Limb (tissue), 2 donors: ENCODE measurements at regions not wholly inside any gene's neighbourhood (a gene's known extent, or its start where the extent isn't known, plus 50 kb on each side); places are given as distances from the start of the nearest gene placed in this dataset.
"Not testable (repeated sequence)": the region's sequence is repeated elsewhere in the genome, so short reads cannot be mapped to it uniquely, and the experiment has no call there.

Experiments used
- DNase-seq, 2 donors: peaks; one replicate each; pipeline ENCODE4 v3.0.0-alpha.2; 2016; ENCODE audit errors: extremely low spot score in 2 of 2

DNA sequence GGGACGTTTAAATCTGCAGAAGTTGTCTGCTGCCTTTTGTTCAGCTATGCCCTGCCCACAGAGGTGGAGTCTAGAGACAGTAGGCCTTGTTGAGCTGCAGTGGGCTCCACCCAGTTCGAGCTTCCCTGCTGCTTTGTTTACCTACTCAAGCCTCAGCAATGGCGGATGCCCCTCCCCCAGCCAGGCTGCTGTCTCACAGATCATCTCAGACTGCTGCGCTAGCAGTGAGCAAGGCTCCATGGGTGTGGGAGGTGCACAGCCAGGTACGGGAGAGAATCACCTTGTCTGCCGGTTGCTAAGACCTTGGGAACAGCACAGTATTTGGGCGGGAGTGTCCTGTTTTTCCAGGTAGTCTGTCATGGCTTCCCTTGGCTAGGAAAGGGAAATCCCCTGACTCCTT is 114.3 kb upstream of the PALM2AKAP2 start:
- not testable (repeated sequence) for DNase-seq

GRCh38 chr9:109681301-109681700 is 98.7 kb upstream of the PALM2AKAP2 start:
- no peak for DNase-seq

GRCh38 chr9:109682227-109682626 is 97.8 kb upstream of the PALM2AKAP2 start:
- DNase-seq: no peak

- no peak for DNase-seq
Observed at GRCh38 chr9:109683521-109683920, 96.5 kb upstream of the PALM2AKAP2 start.

DNA sequence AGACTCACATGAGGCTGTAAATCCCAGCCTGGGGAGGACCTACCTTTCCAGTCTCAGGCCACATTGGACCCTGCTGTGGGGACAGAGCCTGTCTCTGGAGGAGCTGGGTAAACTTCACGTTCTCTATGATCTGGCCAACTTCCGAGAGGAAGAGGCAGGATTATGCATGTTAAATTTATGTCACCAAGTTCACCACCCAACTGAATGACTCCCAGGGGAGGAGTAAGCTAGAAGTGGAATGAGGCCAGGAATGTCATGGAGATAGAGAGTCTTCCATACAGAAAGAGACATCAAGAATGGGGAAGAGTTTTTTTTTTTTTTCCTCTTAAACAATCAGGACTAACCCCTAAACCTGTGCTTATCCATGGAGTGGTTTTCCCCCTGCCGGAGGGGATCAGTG is 90.3 kb upstream of the PALM2AKAP2 start:
- no peak for DNase-seq

DNA sequence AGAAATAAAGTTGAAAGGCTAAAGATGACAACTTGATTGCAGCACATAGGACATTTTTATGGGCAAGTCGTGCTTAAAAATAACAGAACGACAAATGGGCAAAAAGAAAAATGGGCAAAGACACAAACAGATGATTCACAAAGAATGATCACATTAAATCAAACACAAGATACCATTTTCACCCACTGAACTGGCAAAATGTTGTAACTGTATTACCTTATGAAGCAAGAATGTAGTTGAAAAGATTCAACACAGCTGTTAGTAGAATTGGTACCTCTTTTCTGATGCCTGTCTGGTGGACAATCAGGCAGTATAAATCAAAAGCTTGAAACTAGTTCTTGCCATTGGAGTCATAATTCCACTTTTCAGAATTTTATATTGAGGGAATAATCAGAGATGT is 81.0 kb upstream of the PALM2AKAP2 start:
- DNase-seq: no peak

- DNase-seq: no peak
Observed at GRCh38 chr9:109704546-109704945, 75.5 kb upstream of the PALM2AKAP2 start.

DNA sequence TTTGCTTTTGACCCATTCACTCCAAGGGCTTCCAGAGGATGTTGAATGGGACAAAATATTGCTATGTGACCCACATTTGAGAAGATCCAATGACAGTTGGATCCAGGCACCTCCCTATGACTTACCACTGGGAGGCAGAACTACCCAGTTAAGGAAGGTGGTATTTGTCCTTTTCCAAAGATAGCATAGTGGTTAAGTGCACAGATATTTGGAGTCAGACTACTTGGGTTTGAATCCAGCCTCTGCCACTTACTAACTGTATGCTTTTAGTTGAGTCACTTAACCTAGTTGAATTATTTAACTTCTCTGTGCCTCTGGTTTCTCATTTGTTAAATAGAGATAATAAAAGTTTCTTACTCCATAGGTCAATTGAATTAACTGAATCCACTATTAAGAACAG is 74.5 kb upstream of the PALM2AKAP2 start:
- DNase-seq: no peak

GRCh38 chr9:109707355-109707754 is 72.6 kb upstream of the PALM2AKAP2 start:
- DNase-seq: no peak

- DNase-seq: peak in 1 of 2 donors; percentile 78
Observed at GRCh38 chr9:109708451-109708945, 71.5 kb upstream of the PALM2AKAP2 start.

DNA sequence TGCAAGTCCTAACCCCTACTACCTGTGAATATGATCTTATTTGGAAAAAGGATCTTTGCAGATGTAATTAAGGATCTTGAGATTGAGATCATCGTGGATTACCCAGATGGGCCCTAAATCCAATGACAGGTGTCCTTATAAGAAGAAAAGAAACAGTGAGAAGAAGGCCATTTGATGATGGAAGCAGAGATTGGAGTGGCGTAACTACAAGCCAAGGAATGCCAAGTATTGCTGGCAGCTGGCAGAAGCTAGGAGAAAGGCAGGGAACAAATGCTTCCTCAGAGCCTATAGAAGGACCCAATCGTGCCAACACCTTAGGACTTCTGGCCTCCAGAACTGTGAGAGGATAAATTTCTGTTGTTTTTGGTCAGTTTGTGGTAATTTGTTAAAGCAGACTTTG is 70.1 kb upstream of the PALM2AKAP2 start:
- no peak for DNase-seq

DNA sequence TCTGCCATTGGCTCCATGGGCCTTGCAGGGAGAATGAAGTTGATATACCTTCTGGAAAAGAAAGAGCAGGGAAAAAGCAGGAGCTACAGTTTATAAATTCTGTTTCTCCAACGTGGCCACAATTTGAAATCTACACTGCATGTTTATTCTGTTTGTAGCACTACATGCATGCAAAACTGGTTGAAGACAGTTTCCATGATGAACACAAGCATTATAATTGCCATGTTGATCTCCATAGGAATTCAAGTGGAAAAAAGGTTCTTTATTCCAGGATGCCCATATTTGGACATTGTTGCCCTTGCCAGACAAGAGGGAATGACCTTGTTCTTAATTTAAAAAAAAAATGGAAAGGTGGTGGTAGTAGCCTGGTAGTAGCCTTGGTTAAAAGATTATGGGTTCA is 69.2 kb upstream of the PALM2AKAP2 start:
- no peak for DNase-seq

- no peak for DNase-seq
Observed at GRCh38 chr9:109715344-109715743, 64.7 kb upstream of the PALM2AKAP2 start.

DNA sequence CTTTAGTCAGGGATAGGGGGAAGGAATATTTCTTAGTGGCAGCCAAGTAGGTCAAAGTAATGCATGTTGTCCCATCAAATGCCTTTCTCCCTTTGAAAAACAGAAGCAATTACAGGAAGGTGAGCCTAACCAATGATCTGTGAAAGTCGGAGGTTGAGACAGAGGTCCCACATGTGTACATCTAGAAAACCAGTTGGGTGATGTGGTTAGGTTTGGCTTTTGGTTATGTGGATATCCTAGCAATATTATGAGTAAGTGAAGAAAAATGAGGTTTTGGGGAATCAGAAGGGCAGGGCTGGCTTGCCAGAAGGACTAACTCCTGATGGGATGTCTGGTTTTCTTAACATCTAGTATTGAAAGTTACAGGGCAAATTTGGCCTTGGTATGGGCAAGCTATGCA is 63.4 kb upstream of the PALM2AKAP2 start:
- no peak for DNase-seq

- no peak for DNase-seq
Observed at GRCh38 chr9:109717342-109717741, 62.7 kb upstream of the PALM2AKAP2 start.

- no peak for DNase-seq
Observed at GRCh38 chr9:109718861-109719260, 61.1 kb upstream of the PALM2AKAP2 start.

GRCh38 chr9:109721001-109721400 is 59.0 kb upstream of the PALM2AKAP2 start:
- DNase-seq: no peak

DNA sequence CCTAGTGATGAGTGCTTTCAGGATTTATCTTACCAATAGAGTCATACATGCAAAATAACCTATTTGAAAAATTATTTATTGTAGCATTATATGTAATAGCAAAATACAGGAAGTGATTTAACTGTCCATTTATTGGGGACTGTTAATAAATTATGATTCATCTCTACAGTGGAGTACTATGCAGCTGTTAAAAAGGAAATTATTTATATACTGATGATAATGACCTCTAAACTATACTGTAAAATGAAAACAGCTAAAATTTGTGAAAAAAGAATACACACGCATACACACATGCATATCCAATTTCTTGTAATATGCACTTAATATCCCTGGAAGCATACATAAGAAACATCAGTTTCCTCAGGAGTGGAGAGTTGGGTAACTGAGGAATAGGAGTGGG is 58.0 kb upstream of the PALM2AKAP2 start:
- no peak for DNase-seq

- no peak for DNase-seq
Observed at GRCh38 chr9:109723781-109724180, 56.2 kb upstream of the PALM2AKAP2 start.

DNA sequence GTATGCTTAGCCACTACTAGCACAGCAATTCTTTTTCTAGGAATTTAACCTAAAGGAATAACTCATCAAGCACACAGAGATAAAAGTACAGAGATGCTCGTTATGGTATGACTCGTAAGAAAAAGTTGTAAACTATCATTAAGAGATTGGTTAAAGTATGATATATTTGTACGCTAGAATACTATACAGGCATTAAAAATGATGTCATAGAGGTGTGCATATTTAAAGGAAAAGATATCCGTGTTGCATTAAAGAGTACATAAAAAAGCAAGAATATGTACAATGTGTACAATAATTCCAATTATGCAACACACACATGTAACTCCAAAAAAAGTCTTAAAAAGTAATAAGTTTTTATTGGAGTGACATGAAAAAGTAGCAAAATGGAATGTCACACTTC is 54.5 kb upstream of the PALM2AKAP2 start:
- DNase-seq: no peak

DNA sequence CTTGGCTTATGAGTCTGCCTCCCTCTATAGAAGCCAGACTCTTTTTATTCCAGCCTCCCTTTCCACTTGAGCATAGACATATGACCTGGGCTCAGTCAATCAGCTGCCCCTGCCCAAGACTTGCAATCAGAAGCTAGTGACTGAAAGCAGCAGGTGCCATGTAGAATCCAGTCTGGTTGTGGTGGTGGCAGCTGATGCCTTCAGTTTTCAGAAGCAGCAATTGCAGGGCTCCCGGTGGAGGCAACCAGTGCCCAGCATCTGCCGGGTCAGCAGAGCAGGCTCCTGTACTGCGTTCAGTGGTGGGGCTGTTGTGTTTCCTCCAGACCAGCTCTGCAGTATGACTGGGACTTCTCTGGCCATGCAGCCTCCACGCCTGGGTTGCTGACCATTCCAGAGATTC is 53.9 kb upstream of the PALM2AKAP2 start:
- peak; percentile 40 to 64 for DNase-seq

DNA sequence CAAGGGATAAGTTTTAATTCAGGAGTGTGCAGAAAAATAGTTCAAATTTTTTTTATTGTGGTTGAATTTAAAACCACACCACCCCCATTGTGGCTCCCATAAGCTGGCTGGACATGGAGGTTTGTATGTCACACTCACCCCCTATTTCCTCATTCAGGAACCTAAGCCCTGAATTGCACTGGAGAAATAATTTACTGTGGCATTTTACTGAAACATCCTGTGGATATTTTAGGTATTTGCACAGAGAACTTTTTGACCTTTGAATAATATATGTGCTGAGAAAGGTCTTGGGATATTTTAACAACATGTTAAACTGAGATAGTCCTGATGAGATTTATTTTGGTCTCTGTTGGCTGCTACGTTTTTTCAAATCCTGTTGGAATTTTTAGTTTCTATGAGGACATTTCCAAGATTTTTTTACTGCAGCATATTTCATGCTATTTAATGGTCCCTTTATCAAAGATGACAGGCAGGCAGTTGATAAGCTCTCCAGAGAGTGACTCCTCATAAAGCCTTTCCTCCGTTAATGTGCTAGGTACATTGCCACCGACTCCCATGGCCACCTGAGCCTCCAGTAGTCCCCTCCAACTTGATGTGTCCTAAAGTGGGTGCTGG is 51.2 kb upstream of the PALM2AKAP2 start:
- no peak for DNase-seq

DNA sequence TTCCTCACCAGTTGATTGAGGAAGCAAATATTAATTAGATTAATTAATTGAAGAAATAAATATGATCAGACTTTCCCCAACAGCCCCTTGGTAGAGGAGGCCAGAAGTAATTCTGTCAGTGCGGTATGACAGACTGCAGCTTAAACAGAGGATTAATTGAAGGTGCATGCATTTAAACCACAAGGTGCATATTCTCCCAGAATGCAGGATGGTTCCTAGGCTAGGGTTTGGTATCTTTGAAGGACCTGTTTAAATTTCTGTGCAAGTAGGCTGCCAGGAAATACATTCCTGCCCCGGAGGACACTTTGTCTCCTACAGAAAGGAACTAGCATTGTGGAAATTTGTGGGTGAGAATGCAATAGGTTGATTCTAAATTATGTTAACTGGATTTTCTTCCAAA is 50.5 kb upstream of the PALM2AKAP2 start:
- DNase-seq: no peak
